ENCODE measurements at regions not wholly inside any gene's neighbourhood (a gene's known extent, or its start where the extent isn't known, plus 50 kb on each side); places are given as distances from the start of the nearest gene placed in this dataset.
"Not testable (repeated sequence)": the region's sequence is repeated elsewhere in the genome, so short reads cannot be mapped to it uniquely, and the experiment has no call there.

GRCh38 chr12:46983959-46984841, 95.2 kb upstream of the PCED1B start:
- peak; percentile 62 for DNase-seq (ENCODE audit: low spot score)

GRCh38 chr12:46985816-46986215, 93.6 kb upstream of the PCED1B start:
- no peak for DNase-seq (ENCODE audit: low spot score)

- DNase-seq (ENCODE audit: low spot score) = not testable (repeated sequence)
These were observed 91.3 kb upstream of the PCED1B start for GRCh38 chr12:46988122-46988521.

GRCh38 chr12:46990211-46990610, 89.2 kb upstream of the PCED1B start:
- no peak for DNase-seq (ENCODE audit: low spot score)

GRCh38 chr12:46992051-46992450, 87.4 kb upstream of the PCED1B start:
- DNase-seq (ENCODE audit: low spot score) = not testable (repeated sequence)

- no peak for DNase-seq (ENCODE audit: low spot score)
These were observed 80.5 kb upstream of the PCED1B start for GRCh38 chr12:46998811-46999368.

- DNase-seq (ENCODE audit: low spot score) = no peak
These were observed 74.8 kb upstream of the PCED1B start for GRCh38 chr12:47004634-47005033.

- no peak for DNase-seq (ENCODE audit: low spot score)
These were observed 72.4 kb upstream of the PCED1B start for GRCh38 chr12:47007048-47007447.

GRCh38 chr12:47012552-47012951, 66.9 kb upstream of the PCED1B start:
- DNase-seq (ENCODE audit: low spot score) = no peak

- no peak for DNase-seq (ENCODE audit: low spot score)
These were observed 64.9 kb upstream of the PCED1B start for GRCh38 chr12:47014474-47014873.

GRCh38 chr12:47015381-47015780, 64.0 kb upstream of the PCED1B start:
- no peak for DNase-seq (ENCODE audit: low spot score)

- no peak for DNase-seq (ENCODE audit: low spot score)
These were observed 62.2 kb upstream of the PCED1B start for GRCh38 chr12:47017041-47017713.

- DNase-seq (ENCODE audit: low spot score) = no peak
These were observed 61.4 kb upstream of the PCED1B start for GRCh38 chr12:47017901-47018475.

- no peak for DNase-seq (ENCODE audit: low spot score)
These were observed 59.1 kb upstream of the PCED1B start for GRCh38 chr12:47020211-47020821.

GRCh38 chr12:47021298-47021697, 58.1 kb upstream of the PCED1B start:
- peak; percentile 70 for DNase-seq (ENCODE audit: low spot score)

GRCh38 chr12:47022296-47022695, 57.1 kb upstream of the PCED1B start:
- no peak for DNase-seq (ENCODE audit: low spot score)

GRCh38 chr12:47023311-47023710, 56.1 kb upstream of the PCED1B start:
- no peak for DNase-seq (ENCODE audit: low spot score)

GRCh38 chr12:47023953-47024352, 55.5 kb upstream of the PCED1B start:
- no peak for DNase-seq (ENCODE audit: low spot score)

- no peak for DNase-seq (ENCODE audit: low spot score)
These were observed 55.0 kb upstream of the PCED1B start for GRCh38 chr12:47024463-47024862.

- DNase-seq (ENCODE audit: low spot score) = no peak
These were observed 54.1 kb upstream of the PCED1B start for GRCh38 chr12:47025349-47025748.

- DNase-seq (ENCODE audit: low spot score) = no peak
These were observed 53.6 kb upstream of the PCED1B start for GRCh38 chr12:47025798-47026197.

GRCh38 chr12:47026291-47026690, 53.1 kb upstream of the PCED1B start:
- no peak for DNase-seq (ENCODE audit: low spot score)
